ENCODE measurements at regions not wholly inside any gene's neighbourhood (a gene's known extent, or its start where the extent isn't known, plus 50 kb on each side); places are given as distances from the start of the nearest gene placed in this dataset.

DNA sequence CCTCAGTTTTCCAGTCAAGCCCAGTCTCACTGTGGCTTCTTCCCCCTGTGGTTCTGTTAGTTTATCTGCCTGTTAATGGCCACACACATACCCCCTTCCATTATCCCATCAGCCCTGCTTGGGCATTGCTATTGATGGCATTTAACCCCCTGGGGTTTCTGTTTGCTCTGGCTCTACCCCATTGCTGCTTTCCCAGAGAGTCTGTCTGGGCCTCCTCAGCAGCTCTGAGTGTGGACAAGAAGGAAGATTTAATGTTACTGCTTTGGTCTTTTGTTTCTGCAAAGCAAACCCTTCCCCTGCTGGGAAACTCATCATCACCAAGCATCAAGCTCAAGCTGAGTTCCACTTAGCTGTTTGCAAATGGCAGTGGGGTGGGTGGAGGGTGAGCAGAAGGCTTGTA, 162.7 kb downstream of the CCT6B start:
- TF ChIP-seq, protein P1, sequence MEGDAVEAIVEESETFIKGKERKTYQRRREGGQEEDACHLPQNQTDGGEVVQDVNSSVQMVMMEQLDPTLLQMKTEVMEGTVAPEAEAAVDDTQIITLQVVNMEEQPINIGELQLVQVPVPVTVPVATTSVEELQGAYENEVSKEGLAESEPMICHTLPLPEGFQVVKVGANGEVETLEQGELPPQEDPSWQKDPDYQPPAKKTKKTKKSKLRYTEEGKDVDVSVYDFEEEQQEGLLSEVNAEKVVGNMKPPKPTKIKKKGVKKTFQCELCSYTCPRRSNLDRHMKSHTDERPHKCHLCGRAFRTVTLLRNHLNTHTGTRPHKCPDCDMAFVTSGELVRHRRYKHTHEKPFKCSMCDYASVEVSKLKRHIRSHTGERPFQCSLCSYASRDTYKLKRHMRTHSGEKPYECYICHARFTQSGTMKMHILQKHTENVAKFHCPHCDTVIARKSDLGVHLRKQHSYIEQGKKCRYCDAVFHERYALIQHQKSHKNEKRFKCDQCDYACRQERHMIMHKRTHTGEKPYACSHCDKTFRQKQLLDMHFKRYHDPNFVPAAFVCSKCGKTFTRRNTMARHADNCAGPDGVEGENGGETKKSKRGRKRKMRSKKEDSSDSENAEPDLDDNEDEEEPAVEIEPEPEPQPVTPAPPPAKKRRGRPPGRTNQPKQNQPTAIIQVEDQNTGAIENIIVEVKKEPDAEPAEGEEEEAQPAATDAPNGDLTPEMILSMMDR (IDR thresholded peaks at IDR 0.05; ENCODE audit: poor library complexity, severe bottlenecking) = no peak
- no peak for TF ChIP-seq EZH2 (IDR thresholded peaks at IDR 0.05; ENCODE audit: borderline replicate concordance, insufficient read depth, low read length, poor library complexity, severe bottlenecking)

Data from neural cell (in vitro differentiated cells).